HuH-7 (cell line): ENCODE measurements at regions not wholly inside any gene's neighbourhood (a gene's known extent, or its start where the extent isn't known, plus 50 kb on each side); places are given as distances from the start of the nearest gene placed in this dataset.

ENCODE experiments used
- DNase-seq: peaks from one replicate; pipeline ENCODE4 v3.0.0; 2011; ENCODE audit warnings: low spot score

GRCh38 chr1:82214606-82215005 is 413.9 kb downstream of the ADGRL2 start:
- DNase-seq: no peak

DNA sequence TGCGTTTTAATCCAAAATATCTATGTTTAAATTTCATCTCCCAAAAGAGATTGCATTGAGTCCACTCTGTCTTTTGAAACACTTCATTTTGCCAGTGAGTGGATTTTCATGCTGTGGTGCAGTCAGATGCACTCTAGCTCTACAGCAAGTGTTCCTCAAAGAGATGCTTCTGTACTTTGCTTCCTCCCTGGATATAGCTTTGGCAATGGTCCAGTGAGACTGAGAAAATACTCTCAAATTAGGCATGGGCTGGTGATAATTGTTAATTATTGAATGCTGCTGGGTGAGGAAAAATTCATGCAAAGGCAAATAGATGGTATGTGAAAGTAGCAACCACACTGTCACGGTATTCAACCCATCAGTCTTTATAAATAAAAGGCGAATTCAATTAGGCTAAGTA is 396.9 kb downstream of the ADGRL2 start:
- DNase-seq: no peak

DNA sequence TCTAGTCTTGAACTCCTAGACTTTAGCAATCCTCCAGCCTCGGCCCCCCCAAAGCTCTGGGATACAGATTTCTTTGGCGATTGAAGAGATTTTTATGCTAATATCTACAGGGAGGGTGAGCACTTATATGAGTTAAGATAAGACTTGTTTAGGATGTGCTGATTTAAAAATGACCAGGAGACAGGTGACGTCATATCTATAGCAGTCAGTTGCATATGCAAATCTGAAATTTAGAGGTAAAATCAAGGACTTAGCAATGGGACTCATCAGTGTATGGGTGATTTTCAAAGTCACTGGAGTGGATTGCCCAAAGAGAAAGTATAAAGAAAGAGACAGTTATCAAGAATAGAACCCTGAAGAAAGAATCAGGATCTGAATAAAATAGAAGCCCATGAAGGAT is 394.5 kb downstream of the ADGRL2 start:
- DNase-seq: no peak

- DNase-seq: no peak
Observed at GRCh38 chr1:82185084-82185483, 384.4 kb downstream of the ADGRL2 start.

DNA sequence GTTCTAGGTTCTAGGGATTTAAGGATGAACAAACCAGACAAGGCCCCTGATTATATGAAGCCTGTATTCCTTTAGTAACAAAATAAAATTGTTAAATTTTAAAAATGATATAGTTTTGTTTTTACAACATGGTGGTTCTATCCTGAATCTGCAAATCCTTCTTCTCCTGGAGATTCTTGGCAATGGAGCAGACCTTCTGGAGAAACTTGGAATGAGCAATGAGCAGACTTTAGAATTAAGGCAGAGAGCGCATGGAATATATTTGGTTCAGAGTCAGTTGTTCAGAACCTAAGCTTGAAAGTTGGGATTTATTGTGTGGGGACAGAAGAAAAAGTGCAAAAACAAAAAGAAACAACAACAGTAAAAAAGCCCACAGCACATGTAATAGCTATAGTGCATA is 381.1 kb downstream of the ADGRL2 start:
- no peak for DNase-seq

GRCh38 chr1:82179131-82179530 is 378.4 kb downstream of the ADGRL2 start:
- DNase-seq: no peak

GRCh38 chr1:82177192-82177591 is 376.5 kb downstream of the ADGRL2 start:
- no peak for DNase-seq

DNA sequence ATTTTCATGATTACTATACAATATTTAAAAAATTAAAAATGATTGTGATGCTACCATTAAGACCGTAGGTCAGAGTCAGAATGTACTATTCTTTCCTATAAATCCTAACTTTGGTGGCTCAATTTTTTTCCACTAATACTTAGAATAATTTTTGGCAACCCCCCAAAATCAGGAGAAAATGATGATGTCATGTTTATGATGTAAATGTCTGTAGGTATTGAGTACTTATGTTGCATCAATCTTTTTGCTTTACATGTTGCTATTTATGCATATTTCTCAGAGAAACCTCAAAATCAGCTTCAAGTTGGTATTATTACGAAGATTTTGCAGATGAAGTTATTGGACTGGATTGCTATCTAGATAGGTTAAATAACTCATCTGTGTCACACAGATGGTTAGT is 371.2 kb downstream of the ADGRL2 start:
- no peak for DNase-seq

DNA sequence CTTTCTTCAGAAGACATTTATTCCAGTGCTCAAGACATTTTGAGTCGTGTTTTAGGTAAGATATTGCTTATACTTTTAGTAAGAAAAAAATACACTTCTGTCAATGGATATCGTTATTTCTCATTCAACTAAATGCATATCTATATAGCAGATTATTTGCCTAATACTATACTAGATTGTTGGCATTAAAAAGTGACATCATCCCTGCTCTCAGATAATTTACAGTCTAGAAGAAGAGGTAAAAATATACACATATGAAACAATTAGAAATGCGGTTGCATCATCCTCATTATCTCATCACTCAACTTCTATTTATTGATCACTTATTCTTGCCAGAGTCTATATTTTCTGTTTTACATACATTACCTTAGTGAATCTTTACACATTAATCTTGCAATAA is 367.7 kb downstream of the ADGRL2 start:
- no peak for DNase-seq

DNA sequence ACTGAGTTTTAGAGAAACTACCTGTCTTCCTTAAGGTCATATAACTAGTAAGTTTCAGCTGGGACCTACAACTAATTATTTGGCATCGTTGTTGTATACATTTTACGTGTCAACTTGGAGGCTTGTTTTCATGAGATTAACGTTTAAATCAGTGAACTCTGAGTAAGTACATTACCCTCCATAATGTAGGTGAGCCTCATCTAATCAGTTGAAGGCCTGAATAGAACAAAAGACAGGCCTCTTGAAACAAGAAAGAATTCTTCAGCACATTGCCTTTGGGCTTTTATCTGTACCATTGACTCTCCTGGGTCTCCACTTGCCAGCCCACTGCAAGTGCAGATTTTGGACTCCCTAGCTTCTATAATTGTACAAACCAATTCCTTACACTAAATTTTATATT is 364.6 kb downstream of the ADGRL2 start:
- DNase-seq: no peak

DNA sequence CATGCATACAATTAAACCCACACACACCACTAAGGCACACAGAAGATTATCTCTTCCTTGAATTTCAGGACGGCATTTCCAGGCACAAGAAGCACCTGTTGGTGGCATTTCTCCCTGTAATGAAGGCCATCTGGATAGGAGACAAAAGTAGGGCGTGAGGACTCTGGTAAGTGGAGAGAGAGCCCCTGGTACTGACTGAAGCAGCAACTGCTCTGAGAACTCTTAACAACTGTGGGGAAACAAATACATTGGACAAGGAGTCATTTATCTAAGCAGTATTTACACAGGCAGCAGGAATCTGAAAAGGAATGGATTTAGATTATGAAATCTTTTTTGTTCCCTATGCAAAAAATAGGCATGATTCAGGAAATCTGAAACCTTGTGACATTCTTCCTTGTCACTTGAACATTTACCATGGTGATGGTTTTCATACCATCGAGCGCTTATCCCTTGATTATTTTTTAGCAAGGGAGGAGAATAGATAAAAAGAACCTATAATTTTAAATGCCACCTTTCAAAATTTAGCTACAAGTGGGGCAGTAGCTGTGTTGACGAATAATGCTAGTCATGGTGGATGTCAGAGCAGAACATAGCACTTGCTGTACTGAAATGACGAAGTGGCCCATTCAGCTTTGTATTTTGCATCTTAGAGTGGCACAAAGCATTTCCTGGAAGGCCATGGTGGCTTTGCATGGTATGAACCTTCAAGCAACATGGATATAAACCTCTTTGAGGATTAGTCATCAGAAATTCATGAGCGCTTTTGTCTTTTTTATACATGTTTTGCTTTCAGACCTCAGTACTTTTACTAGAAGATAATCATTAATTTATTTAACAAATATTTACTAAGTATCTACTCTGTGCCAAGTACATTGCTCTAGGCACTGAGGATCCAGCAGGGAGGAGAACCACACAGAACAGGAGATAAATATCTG is 362.0 kb downstream of the ADGRL2 start:
- no peak for DNase-seq

DNA sequence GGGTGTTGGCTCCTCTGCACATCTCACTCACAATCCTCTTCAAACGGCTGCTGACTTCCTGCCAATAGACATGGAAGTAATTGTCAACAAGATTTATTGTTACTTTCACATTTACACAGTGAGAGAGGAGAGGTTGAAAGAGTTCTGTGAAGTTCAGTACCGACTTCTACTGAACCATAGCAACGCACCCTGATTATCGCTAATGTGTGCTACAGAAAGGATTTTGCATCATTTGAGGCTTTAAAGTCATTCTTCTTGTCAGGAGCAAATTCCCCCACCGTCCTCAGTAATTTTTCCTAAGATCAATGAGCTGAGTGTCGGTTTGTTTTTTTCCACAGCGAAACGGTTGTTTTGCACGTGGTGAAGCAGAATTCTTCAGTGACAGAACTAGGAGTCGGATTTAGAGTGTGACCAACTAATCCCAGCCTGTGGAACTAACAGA is 361.0 kb downstream of the ADGRL2 start:
- no peak for DNase-seq

DNA sequence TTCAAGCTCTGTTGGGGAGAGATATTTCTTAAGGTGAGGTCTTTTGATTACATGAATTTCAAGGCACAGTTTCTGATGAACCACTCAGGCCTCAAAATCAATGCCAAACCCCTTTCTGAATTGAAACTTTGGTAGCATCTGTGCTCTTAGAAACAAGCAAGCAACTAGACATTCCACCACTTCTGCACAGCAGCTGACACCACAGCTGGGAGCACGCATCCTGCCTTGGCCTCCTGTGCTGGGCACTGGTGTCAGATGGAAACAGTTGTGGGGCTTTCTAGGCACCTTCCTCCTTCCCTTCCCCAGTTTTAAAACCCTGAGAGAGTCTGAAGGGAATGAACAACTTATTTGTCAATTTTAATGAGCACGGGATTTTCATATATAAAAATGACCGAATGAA is 360.2 kb downstream of the ADGRL2 start:
- no peak for DNase-seq

DNA sequence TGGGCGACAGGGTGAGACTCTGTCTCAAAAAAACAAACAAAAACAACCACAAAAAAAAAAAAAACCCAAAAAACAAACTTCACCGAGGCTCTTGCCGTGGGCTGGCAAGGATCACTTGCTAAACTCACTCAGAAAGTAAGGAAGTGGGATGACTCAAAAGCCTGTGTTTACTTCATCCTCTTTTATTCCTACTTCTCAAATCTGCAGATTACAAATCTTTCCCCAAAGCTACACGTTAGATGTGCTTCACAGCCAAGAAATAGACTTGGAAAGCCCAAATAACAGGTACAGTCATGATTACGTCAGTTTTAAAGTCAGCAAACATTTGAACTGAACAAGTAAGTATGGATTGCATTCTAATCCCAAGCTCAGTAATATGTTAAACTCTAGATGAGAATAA is 359.3 kb downstream of the ADGRL2 start:
- DNase-seq: no peak

DNA sequence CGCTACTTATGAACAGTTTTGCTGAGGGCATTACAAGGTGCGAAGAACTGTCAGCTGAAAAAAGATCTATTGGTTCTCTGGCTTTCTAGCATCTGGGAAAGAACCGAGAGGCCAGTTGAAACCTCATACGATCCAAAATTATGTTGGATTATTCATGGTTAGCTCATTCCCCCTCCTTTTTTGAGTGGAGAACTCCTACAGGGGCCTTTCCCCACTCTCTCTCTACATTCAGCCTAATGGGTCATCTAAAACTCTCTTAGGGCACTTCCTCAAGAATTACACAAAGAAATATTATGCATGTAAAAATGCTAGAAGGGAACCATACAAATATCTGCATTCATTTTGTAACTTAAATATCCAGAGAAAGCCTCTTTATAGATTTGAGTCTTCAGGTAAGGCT is 358.2 kb downstream of the ADGRL2 start:
- no peak for DNase-seq

DNA sequence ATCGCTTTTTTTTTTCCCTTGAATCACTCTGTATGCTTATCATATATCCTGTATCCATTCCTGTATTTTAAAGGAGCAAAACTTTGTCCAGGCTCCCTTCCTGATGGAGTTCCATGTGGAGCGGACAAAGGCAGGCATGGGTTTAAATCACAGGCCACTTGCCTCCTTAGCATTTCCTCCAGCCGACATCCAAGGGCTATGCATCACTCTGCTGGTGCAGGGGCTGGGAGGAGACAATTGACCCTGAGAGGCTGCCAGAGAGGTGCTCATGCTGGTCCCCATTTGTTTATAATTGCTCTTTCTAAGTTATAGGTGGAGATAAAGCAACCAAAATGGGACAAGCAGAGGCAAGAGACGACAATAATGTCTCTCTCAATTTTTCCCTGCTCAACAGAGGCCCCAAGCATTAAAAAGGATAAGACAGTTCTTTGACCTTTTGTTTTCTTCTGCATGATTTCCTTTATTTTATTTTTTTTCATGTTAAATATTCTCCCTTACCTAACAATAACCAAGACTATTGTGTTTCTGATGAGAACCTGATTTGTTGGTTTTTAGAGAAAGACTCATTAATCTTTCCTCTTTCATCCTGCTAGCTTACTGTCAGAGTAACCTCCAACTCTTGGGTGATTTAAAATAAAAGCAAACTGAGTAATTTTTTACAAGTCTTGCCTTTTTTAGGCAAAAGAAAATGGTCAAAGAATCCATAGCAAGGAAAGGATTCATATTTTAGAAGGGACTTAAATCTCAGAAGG is 353.7 kb downstream of the ADGRL2 start:
- DNase-seq: no peak

- DNase-seq: no peak
Observed at GRCh38 chr1:82153752-82154151, 353.0 kb downstream of the ADGRL2 start.

DNA sequence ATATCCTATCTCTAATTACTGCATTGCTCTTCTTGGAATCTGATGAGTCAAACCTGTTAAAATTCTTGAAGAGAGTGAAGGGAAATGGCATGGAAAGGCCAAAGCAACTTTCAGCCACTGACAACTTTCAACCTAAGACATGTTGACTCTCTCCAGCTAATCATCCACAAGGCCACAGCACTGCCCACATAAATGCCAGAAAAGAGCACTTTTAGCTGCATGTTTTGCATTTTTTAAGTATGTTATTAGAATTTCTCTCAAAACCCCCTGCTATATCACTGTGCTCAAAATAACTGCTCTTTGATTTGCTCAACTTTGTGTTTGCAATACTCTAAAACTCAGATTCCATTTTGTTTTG is 352.5 kb downstream of the ADGRL2 start:
- no peak for DNase-seq

GRCh38 chr1:82152356-82153271 is 351.9 kb downstream of the ADGRL2 start:
- DNase-seq: no peak

GRCh38 chr1:82145656-82146055 is 344.9 kb downstream of the ADGRL2 start:
- no peak for DNase-seq

DNA sequence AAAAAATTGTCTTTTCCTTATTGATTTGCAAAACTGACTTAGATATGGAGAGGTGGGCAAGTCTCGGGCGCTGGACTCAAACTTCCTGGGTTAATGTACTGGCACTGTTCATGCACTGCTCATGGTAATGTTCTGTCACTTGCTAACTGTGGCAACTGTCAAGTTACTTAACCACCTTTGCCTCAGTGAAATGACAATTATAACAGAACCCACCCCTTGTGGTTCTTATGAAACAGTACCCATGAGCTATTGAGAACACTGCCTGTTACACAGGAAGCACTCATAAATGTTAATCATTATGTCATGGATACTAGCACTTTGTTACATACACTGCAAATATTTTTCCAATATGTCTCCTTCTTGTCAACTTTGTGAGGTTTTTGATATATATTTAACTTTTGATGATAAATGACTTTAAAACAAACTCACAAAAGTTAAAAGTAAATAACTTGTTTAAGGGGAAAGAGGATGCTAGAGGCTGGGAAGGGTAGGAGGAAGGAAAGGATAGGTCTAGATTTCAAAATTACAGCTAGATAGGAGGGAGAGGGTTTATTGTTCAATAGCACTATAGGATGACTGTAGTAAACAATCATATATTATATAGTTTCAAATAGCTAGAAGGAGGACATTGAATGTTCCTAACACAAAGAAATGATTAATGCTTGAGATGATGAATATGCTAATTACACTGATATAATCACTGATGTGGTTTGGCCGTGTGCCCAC is 342.5 kb downstream of the ADGRL2 start:
- DNase-seq: no peak

DNA sequence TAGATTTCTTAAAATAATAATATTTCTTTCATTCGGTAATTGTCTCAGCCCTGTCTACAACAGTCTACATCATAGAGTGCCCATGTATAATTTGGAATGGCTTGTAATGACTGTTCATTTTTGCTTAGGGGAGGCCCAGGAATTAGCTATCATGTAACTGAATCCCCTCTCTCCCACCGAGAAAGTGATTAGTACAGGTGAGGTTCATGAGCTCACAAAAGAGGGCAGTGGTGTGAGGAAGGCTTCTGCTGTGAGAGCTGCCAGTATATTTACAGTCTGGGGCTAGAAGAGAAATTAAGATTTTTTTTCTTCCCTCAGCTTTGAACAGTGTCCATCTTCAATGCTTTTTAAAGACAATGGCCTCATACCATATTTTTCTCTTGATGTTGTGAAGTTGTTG is 340.7 kb downstream of the ADGRL2 start:
- no peak for DNase-seq
